ENCODE measurements at regions not wholly inside any gene's neighbourhood (a gene's known extent, or its start where the extent isn't known, plus 50 kb on each side); places are given as distances from the start of the nearest gene placed in this dataset.
"Not testable (repeated sequence)": the region's sequence is repeated elsewhere in the genome, so short reads cannot be mapped to it uniquely, and the experiment has no call there.

GRCh38 chr18:46212398-46212797, 108.2 kb downstream of the HAUS1 start:
- in situ Hi-C loops (cut with HindIII; ENCODE audit: low pct_unique_long_range_greater_than_20kb, low sequenced_read_pairs): no loop called here
- no peak for TF ChIP-seq JUND (IDR thresholded peaks at IDR 0.05; ENCODE audit: low read depth)
- DNase-seq (ENCODE audit: low read depth in 1 of 2, low spot score in 1 of 2): no peak

- TF ChIP-seq JUND (IDR thresholded peaks at IDR 0.05; ENCODE audit: low read depth): no peak
- DNase-seq (ENCODE audit: low read depth in 1 of 2, low spot score in 1 of 2): peak; percentile 2 to 4
- in situ Hi-C loops (cut with HindIII; ENCODE audit: low pct_unique_long_range_greater_than_20kb, low sequenced_read_pairs): no loop called here
These were observed 109.1 kb downstream of the HAUS1 start for GRCh38 chr18:46213295-46213694.

GRCh38 chr18:46214435-46214834, 110.2 kb downstream of the HAUS1 start:
- no peak for DNase-seq (ENCODE audit: low read depth in 1 of 2, low spot score in 1 of 2)
- TF ChIP-seq JUND (IDR thresholded peaks at IDR 0.05; ENCODE audit: low read depth): no peak
- in situ Hi-C loops (cut with HindIII; ENCODE audit: low pct_unique_long_range_greater_than_20kb, low sequenced_read_pairs): no loop called here

GRCh38 chr18:46215902-46216723, 111.9 kb downstream of the HAUS1 start:
- TF ChIP-seq JUND (IDR thresholded peaks at IDR 0.05; ENCODE audit: low read depth): no peak
- in situ Hi-C loops (cut with HindIII; ENCODE audit: low pct_unique_long_range_greater_than_20kb, low sequenced_read_pairs): no loop called here
- DNase-seq (ENCODE audit: low read depth in 1 of 2, low spot score in 1 of 2): no peak

- in situ Hi-C loops (cut with HindIII; ENCODE audit: low pct_unique_long_range_greater_than_20kb, low sequenced_read_pairs): no loop called here
- DNase-seq (ENCODE audit: low read depth in 1 of 2, low spot score in 1 of 2): no peak
- TF ChIP-seq JUND (IDR thresholded peaks at IDR 0.05; ENCODE audit: low read depth): no peak
These were observed 115.9 kb downstream of the HAUS1 start for GRCh38 chr18:46220116-46220515.

GRCh38 chr18:46222093-46222492, 117.9 kb downstream of the HAUS1 start:
- no peak for DNase-seq (ENCODE audit: low read depth in 1 of 2, low spot score in 1 of 2)
- TF ChIP-seq JUND (IDR thresholded peaks at IDR 0.05; ENCODE audit: low read depth): no peak
- in situ Hi-C loops (cut with HindIII; ENCODE audit: low pct_unique_long_range_greater_than_20kb, low sequenced_read_pairs): no loop called here

GRCh38 chr18:46222710-46223360, 118.7 kb downstream of the HAUS1 start:
- in situ Hi-C loops (cut with HindIII; ENCODE audit: low pct_unique_long_range_greater_than_20kb, low sequenced_read_pairs): no loop called here
- DNase-seq (ENCODE audit: low read depth in 1 of 2, low spot score in 1 of 2): no peak
- TF ChIP-seq JUND (IDR thresholded peaks at IDR 0.05; ENCODE audit: low read depth): no peak

- in situ Hi-C loops (cut with HindIII; ENCODE audit: low pct_unique_long_range_greater_than_20kb, low sequenced_read_pairs): no loop called here
- no peak for DNase-seq (ENCODE audit: low read depth in 1 of 2, low spot score in 1 of 2)
- no peak for TF ChIP-seq JUND (IDR thresholded peaks at IDR 0.05; ENCODE audit: low read depth)
These were observed 120.1 kb downstream of the HAUS1 start for GRCh38 chr18:46224181-46224775.

- no peak for TF ChIP-seq JUND (IDR thresholded peaks at IDR 0.05; ENCODE audit: low read depth)
- in situ Hi-C loops (cut with HindIII; ENCODE audit: low pct_unique_long_range_greater_than_20kb, low sequenced_read_pairs): no loop called here
- no peak for DNase-seq (ENCODE audit: low read depth in 1 of 2, low spot score in 1 of 2)
These were observed 122.3 kb downstream of the HAUS1 start for GRCh38 chr18:46226461-46226860.

- DNase-seq (ENCODE audit: low read depth in 1 of 2, low spot score in 1 of 2); in situ Hi-C loops (cut with HindIII; ENCODE audit: low pct_unique_long_range_greater_than_20kb, low sequenced_read_pairs): not testable (repeated sequence)
These were observed 125.5 kb downstream of the HAUS1 start for GRCh38 chr18:46229641-46230040.

GRCh38 chr18:46236156-46236555, 132.0 kb downstream of the HAUS1 start:
- no peak for TF ChIP-seq JUND (IDR thresholded peaks at IDR 0.05; ENCODE audit: low read depth)

GRCh38 chr18:46237891-46238290, 133.7 kb downstream of the HAUS1 start:
- no peak for TF ChIP-seq JUND (IDR thresholded peaks at IDR 0.05; ENCODE audit: low read depth)
- no peak for DNase-seq (ENCODE audit: low read depth in 1 of 2, low spot score in 1 of 2)
- in situ Hi-C loops (cut with HindIII; ENCODE audit: low pct_unique_long_range_greater_than_20kb, low sequenced_read_pairs): no loop called here

More at GRCh38 chr18:46236156-46236555, 132.0 kb downstream of the HAUS1 start:
- DNase-seq (ENCODE audit: low read depth in 1 of 2, low spot score in 1 of 2): no peak
- in situ Hi-C loops (cut with HindIII; ENCODE audit: low pct_unique_long_range_greater_than_20kb, low sequenced_read_pairs): no loop called here

- DNase-seq (ENCODE audit: low read depth in 1 of 2, low spot score in 1 of 2): no peak
- in situ Hi-C loops (cut with HindIII; ENCODE audit: low pct_unique_long_range_greater_than_20kb, low sequenced_read_pairs): no loop called here
- TF ChIP-seq JUND (IDR thresholded peaks at IDR 0.05; ENCODE audit: low read depth): no peak
These were observed 135.4 kb downstream of the HAUS1 start for GRCh38 chr18:46239549-46239948.

Data from T47D (cell line).